GM23248 (cell line): ENCODE measurements at regions not wholly inside any gene's neighbourhood (a gene's known extent, or its start where the extent isn't known, plus 50 kb on each side); places are given as distances from the start of the nearest gene placed in this dataset.

ENCODE experiments used
- DNase-seq: peaks from one replicate; pipeline ENCODE4 v3.0.0-alpha.2; 2015
- H2AFZ ChIP-seq: fragments of 200-600 bp; sonication (generic); 2 replicates; pipeline ENCODE4 v1.6.1; 2016; ENCODE audit warnings: antibody characterized with exemption
- H3F3A ChIP-seq: fragments of 200-600 bp; sonication (generic); 2 replicates; pipeline ENCODE4 v1.6.1; 2016; ENCODE audit warnings: mild to moderate bottlenecking, antibody characterized with exemption, mixed run types; ENCODE audit not compliant: insufficient read depth
- H3K27ac ChIP-seq: fragments of 200-600 bp; sonication (generic); 2 replicates; pipeline ENCODE4 v1.5.1; 2016; ENCODE audit warnings: mild to moderate bottlenecking
- H3K27me3 ChIP-seq: fragments of 200-600 bp; sonication (generic); replicated peaks from 2 replicates; pipeline ENCODE4 v1.6.1; 2016; ENCODE audit warnings: mild to moderate bottlenecking; ENCODE audit not compliant: insufficient read depth
- H3K36me3 ChIP-seq: fragments of 200-600 bp; sonication (generic); 2 replicates; pipeline ENCODE4 v1.6.1; 2016; ENCODE audit warnings: low read depth, mild to moderate bottlenecking
- H3K4me1 ChIP-seq: fragments of 200-600 bp; sonication (generic); 2 replicates; pipeline ENCODE4 v1.6.1; 2016; ENCODE audit warnings: mild to moderate bottlenecking; ENCODE audit not compliant: insufficient read depth
- H3K4me2 ChIP-seq: fragments of 200-600 bp; sonication (generic); one replicate; pipeline ENCODE4 v1.6.1; 2016; ENCODE audit warnings: mild to moderate bottlenecking; ENCODE audit not compliant: unreplicated experiment
- H3K4me3 ChIP-seq: fragments of 200-600 bp; sonication (generic); 2 replicates; pipeline ENCODE4 v1.5.1; 2016; ENCODE audit warnings: mild to moderate bottlenecking
- H3K79me2 ChIP-seq: fragments of 200-600 bp; sonication (generic); 2 replicates; pipeline ENCODE4 v1.6.1; 2016; ENCODE audit warnings: mild to moderate bottlenecking; ENCODE audit not compliant: insufficient read depth
- H3K9ac ChIP-seq: fragments of 200-600 bp; sonication (generic); 2 replicates; pipeline ENCODE4 v1.6.1; 2016; ENCODE audit warnings: mild to moderate bottlenecking
- H3K9me2 ChIP-seq: fragments of 200-600 bp; sonication (generic); 2 replicates; pipeline ENCODE4 v1.6.1; 2016; ENCODE audit warnings: mixed run types, mild to moderate bottlenecking, moderate library complexity; ENCODE audit not compliant: insufficient read depth
- H3K9me3 ChIP-seq: fragments of 200-600 bp; sonication (generic); one replicate; pipeline ENCODE4 v1.6.1; 2017; ENCODE audit warnings: low read depth
- H4K20me1 ChIP-seq: fragments of 200-600 bp; sonication (generic); 2 replicates; pipeline ENCODE4 v1.6.0; 2016; ENCODE audit not compliant: insufficient read depth
- EZH2 ChIP-seq: fragments of 200-600 bp; sonication (generic); IDR thresholded peaks from 2 replicates; pipeline ENCODE4 v1.6.1; 2018; ENCODE audit warnings: antibody characterized with exemption, mild to moderate bottlenecking; ENCODE audit not compliant: insufficient read depth, poor library complexity, severe bottlenecking
- EZH2phosphoT487 ChIP-seq: fragments of 200-600 bp; sonication (generic); IDR thresholded peaks from 2 replicates; pipeline ENCODE4 v1.6.1; 2018; ENCODE audit warnings: antibody characterized with exemption, moderate library complexity, mild to moderate bottlenecking, low read depth; ENCODE audit not compliant: insufficient read depth
- WGBS, 2 experiments: methylation state at CpG; one replicate each; pipeline ENCODE4 v1.1.6; 2015 to 2017; ENCODE audit warnings: low lambda C conversion rate in 2 of 2, low coverage in 1 of 2; ENCODE audit errors: missing lambda C conversion rate in 2 of 2; 5-methylcytosine and 5-hydroxymethylcytosine counted together
- in situ Hi-C: fragments of 300-500 bp; cut with MboI; formaldehyde crosslinking; loops from 2 replicates; pipeline ENCODE4 v1.15.0; 2020

DNA sequence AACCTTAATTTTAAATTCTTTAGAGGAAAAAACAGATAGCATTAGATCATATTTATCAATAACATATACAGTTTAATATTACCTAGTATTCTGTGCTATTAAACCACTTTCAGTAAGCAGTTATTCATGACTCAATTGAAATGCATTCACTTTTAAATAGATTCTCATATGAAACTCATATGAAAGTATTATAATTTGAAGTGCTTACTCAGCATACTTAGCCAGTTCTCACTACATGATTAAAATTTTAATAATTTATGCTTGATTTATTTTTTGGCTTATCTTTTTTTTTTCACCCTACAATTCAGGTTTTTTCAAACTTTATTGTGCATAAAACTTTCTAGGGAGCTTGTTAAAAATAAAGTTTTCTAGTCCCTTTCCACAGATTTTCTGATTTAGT lies 694.9 kb upstream of the CDH9 start:
- TF ChIP-seq EZH2phosphoT487 (no peak), EZH2 (no peak)
- Histone ChIP-seq H3K9ac (no peak overlapping the region), H3K4me3 (no peak overlapping the region), H3K4me1 (no peaks in the 10 kb centered on the region), H3K27me3 (no peaks in the 10 kb centered on the region), H3K27ac (no peak overlapping the region), H3K4me2 (no peak overlapping the region), H3K9me3 (no peaks in the 10 kb centered on the region), H3K79me2 (no peaks in the 10 kb centered on the region), H3K9me2 (no peaks in the 10 kb centered on the region), H3K36me3 (no peaks in the 10 kb centered on the region), H4K20me1 (no peaks in the 10 kb centered on the region), H3F3A (no peaks in the 10 kb centered on the region), H2AFZ (no peak overlapping the region)
- DNase-seq: no peak
- in situ Hi-C loops: no loop called here

DNA sequence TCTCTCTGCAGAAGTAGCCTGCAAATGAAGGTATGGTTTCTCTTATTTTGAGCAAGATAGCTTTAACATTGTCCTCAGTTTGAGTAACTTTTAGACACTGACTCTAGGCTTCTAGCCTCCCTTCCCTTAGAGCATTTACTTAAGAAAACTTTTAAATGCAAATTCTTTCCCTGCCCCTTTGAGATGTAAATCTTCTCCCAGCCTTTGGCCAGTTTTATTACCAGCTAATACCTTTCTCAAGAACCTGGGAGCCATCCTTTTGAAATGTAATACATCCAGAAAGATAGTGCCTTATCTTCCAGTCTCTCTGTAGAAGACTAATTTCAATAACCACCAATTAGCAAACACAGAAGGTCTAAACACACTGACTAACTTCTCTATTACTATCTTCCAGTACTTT lies 688.9 kb upstream of the CDH9 start:
- no peaks in the 10 kb centered on the region for H3F3A ChIP-seq
- H3K27ac ChIP-seq: no peak overlapping the region
- no peaks in the 10 kb centered on the region for H3K9me2 ChIP-seq
- no peaks in the 10 kb centered on the region for H3K36me3 ChIP-seq
- in situ Hi-C loops: no loop called here
- no peak for DNase-seq
- no peaks in the 10 kb centered on the region for H3K27me3 ChIP-seq
- no peaks in the 10 kb centered on the region for H3K9me3 ChIP-seq
- H3K79me2 ChIP-seq: no peaks in the 10 kb centered on the region
- H3K9ac ChIP-seq: no peak overlapping the region
- no peaks in the 10 kb centered on the region for H3K4me1 ChIP-seq
- no peak overlapping the region for H3K4me2 ChIP-seq
- H2AFZ ChIP-seq: no peak overlapping the region
- H4K20me1 ChIP-seq: no peaks in the 10 kb centered on the region
- TF ChIP-seq EZH2phosphoT487 (no peak), EZH2 (no peak)
- no peak overlapping the region for H3K4me3 ChIP-seq

DNA sequence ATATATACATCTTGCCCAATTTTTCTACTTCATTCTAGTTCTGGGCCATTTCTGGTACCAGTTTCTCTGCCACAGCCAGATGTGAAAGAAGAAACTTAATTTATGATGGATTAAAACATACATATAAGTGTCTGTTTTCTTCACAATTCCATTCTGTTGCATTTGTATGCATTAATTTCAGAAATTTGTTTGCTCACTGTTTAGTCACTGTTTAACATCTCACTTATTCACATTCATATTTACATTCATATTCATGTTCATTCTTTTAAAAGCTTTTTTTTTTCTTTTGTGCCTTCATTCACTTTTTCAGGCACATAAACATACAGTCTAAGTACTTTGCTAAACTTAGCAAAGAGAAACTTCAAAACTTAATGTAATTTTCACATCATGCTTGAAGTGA lies 684.0 kb upstream of the CDH9 start:
- TF ChIP-seq EZH2phosphoT487: no peak
- TF ChIP-seq EZH2: no peak

DNA sequence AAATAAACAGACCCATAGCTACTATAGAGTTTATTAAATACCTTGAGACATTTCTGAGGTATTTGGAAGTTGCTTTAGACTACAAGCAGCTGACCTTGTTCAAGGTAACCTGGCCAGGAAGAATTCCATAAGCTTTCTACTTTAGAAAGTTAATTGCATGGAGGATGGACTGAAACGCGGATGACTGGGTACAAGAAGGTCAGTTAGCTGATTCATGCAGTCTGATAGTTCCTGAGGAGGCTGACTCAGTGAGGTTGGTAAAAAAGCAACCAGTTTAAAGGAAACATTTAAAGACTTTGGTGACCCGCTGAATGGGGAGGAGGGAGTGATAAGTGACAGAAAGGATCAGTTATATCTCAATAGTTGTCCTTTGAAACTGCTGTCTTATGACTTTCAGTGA lies 670.1 kb upstream of the CDH9 start:
- H3K9me2 ChIP-seq: no peaks in the 10 kb centered on the region
- DNase-seq: no peak
- H3K36me3 ChIP-seq: no peaks in the 10 kb centered on the region
- in situ Hi-C loops: no loop called here
- no peak overlapping the region for H3K9ac ChIP-seq
- no peaks in the 10 kb centered on the region for H3K79me2 ChIP-seq
- no peaks in the 10 kb centered on the region for H3K9me3 ChIP-seq
- no peak overlapping the region for H3K4me2 ChIP-seq
- TF ChIP-seq EZH2: no peak
- TF ChIP-seq EZH2phosphoT487: no peak
- WGBS, 2 experiments: 22 to 23% methylated on average over 3 of the region's 3 CpGs
- no peak overlapping the region for H3K27ac ChIP-seq
- H3K4me1 ChIP-seq: no peaks in the 10 kb centered on the region
- H3K4me3 ChIP-seq: no peak overlapping the region
- H3K27me3 ChIP-seq: no peaks in the 10 kb centered on the region
- no peaks in the 10 kb centered on the region for H3F3A ChIP-seq
- H4K20me1 ChIP-seq: no peaks in the 10 kb centered on the region
- no peak overlapping the region for H2AFZ ChIP-seq

More for the DNA sequence above, 684.0 kb upstream of the CDH9 start:
- Histone ChIP-seq H3K36me3 (no peaks in the 10 kb centered on the region), H3K79me2 (no peaks in the 10 kb centered on the region), H2AFZ (no peak overlapping the region), H3K27me3 (no peaks in the 10 kb centered on the region), H3K27ac (no peak overlapping the region), H3K9me2 (no peaks in the 10 kb centered on the region), H3K4me3 (no peak overlapping the region), H3K9ac (no peak overlapping the region), H3K9me3 (no peaks in the 10 kb centered on the region), H3F3A (no peaks in the 10 kb centered on the region), H3K4me2 (no peak overlapping the region), H3K4me1 (no peaks in the 10 kb centered on the region), H4K20me1 (no peaks in the 10 kb centered on the region)
- DNase-seq: no peak
- in situ Hi-C loops: no loop called here

DNA sequence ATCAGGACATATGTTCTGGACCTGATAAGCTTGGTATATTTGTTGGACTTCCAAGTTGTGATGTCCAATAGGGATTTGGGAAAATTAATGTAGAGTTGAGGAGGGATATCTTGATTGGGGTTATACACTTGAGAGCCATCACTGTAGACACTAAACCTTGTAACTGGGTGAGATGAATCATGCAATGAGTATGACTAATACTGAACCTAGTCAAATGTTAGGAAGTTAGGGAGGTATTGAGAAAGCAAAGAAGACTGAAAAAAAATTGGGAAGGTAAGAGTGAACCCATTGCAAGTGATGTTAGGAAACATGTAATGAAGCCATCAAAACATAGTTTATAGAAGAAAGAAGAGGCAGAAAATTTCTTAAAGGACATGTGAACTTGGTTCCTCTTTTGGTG lies 668.4 kb upstream of the CDH9 start:
- Histone ChIP-seq H3K9me3 (no peaks in the 10 kb centered on the region), H3K4me1 (no peaks in the 10 kb centered on the region), H3K27ac (no peak overlapping the region), H3K9ac (no peak overlapping the region), H4K20me1 (no peaks in the 10 kb centered on the region), H3K4me2 (no peak overlapping the region), H3K9me2 (no peaks in the 10 kb centered on the region), H2AFZ (no peak overlapping the region), H3K36me3 (no peaks in the 10 kb centered on the region), H3F3A (no peaks in the 10 kb centered on the region), H3K79me2 (no peaks in the 10 kb centered on the region), H3K27me3 (no peaks in the 10 kb centered on the region), H3K4me3 (no peak overlapping the region)
- DNase-seq: no peak
- TF ChIP-seq EZH2: no peak
- TF ChIP-seq EZH2phosphoT487: no peak
- in situ Hi-C loops: no loop called here
